Transverse colon (tissue), 4 donors: ENCODE measurements at regions not wholly inside any gene's neighbourhood (a gene's known extent, or its start where the extent isn't known, plus 50 kb on each side); places are given as distances from the start of the nearest gene placed in this dataset.

Experiments
- EP300 ChIP-seq: sonication (generic); formaldehyde crosslinking; IDR thresholded peaks from one replicate; pipeline ENCODE4 v1.6.1; 2017; ENCODE audit warnings: antibody characterized with exemption, low read depth
- POLR2A ChIP-seq: fragments of 450-650 bp; IDR thresholded peaks from one replicate; pipeline ENCODE4 v1.6.1; 2016; ENCODE audit warnings: antibody characterized with exemption, mild to moderate bottlenecking, moderate library complexity
- POLR2AphosphoS5 ChIP-seq, 3 donors: sonication (generic); formaldehyde crosslinking; IDR thresholded peaks; one replicate each; pipeline ENCODE4 v1.6.1; 2016; ENCODE audit warnings: antibody characterized with exemption in 3 of 3
- TF ChIP-seq, protein P1 (sequence below), 5 experiments: fragments of 200-600 bp in 3 of 5; fragments of 450-650 bp in 2 of 5; sonication (generic) in 3 of 5; IDR thresholded peaks; 1 replicate in 2 of 5; 2 replicates in 3 of 5; pipeline ENCODE4 v1.5.1; 2016 to 2017; ENCODE audit warnings: antibody characterized with exemption in 5 of 5, inconsistent platforms in 3 of 5, mild to moderate bottlenecking in 2 of 5, moderate library complexity in 1 of 5

GRCh38 chr21:15203740-15204139 lies 138.9 kb upstream of the NRIP1 start:
- TF ChIP-seq, protein P1, sequence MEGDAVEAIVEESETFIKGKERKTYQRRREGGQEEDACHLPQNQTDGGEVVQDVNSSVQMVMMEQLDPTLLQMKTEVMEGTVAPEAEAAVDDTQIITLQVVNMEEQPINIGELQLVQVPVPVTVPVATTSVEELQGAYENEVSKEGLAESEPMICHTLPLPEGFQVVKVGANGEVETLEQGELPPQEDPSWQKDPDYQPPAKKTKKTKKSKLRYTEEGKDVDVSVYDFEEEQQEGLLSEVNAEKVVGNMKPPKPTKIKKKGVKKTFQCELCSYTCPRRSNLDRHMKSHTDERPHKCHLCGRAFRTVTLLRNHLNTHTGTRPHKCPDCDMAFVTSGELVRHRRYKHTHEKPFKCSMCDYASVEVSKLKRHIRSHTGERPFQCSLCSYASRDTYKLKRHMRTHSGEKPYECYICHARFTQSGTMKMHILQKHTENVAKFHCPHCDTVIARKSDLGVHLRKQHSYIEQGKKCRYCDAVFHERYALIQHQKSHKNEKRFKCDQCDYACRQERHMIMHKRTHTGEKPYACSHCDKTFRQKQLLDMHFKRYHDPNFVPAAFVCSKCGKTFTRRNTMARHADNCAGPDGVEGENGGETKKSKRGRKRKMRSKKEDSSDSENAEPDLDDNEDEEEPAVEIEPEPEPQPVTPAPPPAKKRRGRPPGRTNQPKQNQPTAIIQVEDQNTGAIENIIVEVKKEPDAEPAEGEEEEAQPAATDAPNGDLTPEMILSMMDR (IDR thresholded peaks at IDR 0.05), result no peak
- TF ChIP-seq POLR2AphosphoS5 (IDR thresholded peaks at IDR 0.05) (no peak), POLR2A (no peak), EP300 (no peak)
